CMK (cell line): ENCODE measurements at regions not wholly inside any gene's neighbourhood (a gene's known extent, or its start where the extent isn't known, plus 50 kb on each side); places are given as distances from the start of the nearest gene placed in this dataset.

Source experiments
- DNase-seq: peaks from one replicate; pipeline ENCODE4 v3.0.0-alpha.2; 2010; ENCODE audit warnings: low read depth

GRCh38 chr6:40796260-40797221 is 209.4 kb upstream of the LRFN2 start:
- no peak for DNase-seq

DNA sequence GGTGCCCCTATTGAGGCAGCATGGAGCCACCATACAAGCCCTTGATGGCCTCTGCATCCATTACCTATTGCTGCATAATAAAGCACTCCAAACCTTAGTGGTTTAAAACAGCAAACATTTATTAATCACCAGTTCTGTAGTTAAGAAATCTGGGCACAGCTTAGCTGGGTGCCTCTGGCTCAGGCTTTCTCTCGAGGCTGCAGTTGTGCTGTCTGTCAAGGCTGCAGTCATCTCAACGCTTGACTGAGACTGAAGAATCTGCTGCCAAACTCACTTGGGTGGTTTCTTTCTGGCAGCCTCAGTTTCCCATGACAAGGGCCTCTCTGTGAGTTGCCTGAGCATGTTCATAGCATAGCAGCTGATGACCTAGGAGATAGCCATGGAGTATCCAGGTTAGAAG is 207.4 kb upstream of the LRFN2 start:
- no peak for DNase-seq

- no peak for DNase-seq
These were observed 205.0 kb upstream of the LRFN2 start for GRCh38 chr6:40792183-40792582.

GRCh38 chr6:40791004-40791403 is 203.8 kb upstream of the LRFN2 start:
- DNase-seq, result no peak

DNA sequence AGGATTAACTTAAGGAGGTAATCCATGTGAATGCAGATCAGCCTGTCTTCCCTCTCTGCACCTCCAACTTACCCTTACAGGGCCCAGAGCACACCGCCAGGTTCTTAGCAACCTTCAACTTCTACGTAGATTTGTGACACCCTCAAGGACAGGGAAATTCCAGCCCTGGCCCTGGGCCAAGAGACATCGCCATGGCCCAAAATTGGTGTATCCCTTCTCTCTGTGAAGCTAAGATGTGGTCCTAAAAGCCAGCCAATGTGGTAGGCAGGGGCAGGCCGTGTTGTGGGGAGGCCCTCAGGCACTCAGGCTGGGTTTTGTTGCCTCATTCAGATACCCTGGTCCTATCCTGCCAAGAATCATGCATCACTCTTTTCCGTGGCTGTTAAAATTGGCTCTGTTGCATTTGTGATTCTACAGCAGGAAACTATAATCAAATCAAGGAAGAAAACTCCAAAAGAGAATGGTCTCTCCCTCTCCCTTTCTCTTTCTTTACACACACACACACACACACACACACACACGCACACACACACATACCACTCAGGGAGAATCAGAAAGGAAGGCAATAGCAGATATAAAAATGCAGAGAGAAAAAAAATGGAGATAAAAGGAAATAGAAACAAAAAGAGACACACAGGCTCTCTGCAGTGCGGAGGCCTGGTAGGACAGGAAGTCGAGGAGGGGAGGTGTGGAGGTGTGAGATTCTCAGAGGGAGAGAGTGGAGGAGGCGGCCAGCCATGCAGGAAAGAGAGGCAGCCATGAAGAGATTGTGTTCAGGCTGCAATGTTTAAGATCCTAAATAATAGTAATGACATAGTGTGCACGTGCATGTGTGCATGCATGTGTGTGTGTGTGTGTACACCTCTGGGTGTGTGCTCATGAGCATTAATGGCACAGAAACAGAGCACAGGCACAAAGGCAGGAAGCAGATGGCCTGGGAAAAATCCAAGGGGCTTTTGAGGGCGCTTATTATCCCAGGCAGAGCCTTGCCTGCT is 201.8 kb upstream of the LRFN2 start:
- DNase-seq, result no peak

DNA sequence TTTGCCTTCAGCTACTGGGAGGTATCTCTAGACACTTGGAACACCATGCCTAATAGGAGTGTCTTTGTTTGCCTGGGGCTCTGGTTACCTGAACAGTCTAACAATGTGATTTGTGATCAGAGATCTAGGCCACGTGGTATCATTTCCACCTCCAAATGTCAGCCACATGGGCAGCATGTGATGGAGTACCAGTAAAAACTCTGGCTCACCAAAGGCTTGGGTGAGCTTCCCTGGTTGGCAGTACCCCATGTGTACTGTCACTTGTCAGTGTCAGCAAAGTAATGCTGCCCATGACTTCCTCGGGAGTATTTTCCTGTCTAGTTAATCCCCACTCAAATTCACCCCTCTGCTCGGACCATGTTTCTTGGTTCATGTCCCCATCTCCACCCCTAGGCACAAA is 195.2 kb upstream of the LRFN2 start:
- DNase-seq, result no peak

GRCh38 chr6:40780637-40781036 is 193.5 kb upstream of the LRFN2 start:
- no peak for DNase-seq

GRCh38 chr6:40779409-40779808 is 192.2 kb upstream of the LRFN2 start:
- no peak for DNase-seq

DNA sequence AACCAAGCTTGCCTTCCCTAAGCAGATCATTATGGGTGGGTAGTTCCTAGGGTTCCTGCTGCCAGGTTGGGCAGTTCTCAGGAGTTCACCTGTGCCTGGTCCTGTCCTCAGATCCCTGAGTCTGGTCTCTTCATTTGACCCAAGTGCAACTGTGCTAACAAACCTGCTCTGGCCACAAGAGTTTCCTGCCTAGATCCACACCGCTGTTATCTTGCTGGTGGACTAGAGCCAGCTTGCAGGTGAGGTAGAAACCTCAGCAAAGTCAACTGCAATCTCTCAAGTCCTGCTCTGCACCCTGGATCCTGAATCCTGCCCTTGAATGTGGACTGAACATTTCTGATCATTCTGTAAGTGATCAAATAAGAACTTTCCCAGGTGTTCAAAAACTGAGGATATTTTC is 191.8 kb upstream of the LRFN2 start:
- no peak for DNase-seq

GRCh38 chr6:40778196-40778595 is 191.0 kb upstream of the LRFN2 start:
- DNase-seq, result no peak

DNA sequence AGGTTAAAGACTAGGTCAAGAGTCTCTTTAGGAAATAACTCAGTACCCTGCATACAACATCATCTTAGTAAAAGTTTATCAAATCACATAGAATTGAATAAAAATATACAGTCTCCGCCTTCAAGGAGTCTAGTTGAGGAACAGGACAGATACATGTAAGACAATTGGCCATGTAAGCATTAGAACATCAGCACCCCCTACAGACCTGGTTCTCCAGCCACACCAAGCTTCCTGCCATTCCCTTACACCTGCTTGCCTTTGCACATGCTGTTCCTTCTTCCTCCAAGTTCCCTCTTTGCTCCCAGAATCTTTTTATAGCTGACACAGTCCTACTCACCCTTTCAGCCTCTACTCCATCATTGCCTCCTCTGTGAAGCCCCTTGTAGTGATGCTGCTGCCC is 187.8 kb upstream of the LRFN2 start:
- DNase-seq, result no peak

DNA sequence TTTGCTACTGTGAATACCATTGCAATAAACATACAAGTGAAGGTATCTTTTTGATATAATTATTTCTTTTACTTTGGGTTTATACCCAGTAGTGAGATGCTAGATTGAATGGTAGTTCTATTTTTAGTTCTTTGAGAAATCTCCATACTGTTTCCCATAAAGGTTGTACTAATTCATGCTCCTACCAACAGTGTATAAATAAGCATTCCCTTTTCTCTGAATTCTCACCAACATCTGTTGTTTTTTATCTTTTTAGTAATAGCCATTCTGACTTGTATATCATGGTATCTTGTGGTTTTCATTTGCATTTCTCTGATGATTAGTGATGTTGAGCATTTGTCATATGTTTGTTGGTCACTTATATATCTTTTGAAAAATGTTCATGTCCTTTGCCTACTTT is 183.6 kb upstream of the LRFN2 start:
- no peak for DNase-seq

- no peak for DNase-seq
These were observed 177.6 kb upstream of the LRFN2 start for GRCh38 chr6:40764726-40765125.

- DNase-seq, result no peak
These were observed 175.8 kb upstream of the LRFN2 start for GRCh38 chr6:40762981-40763380.

- no peak for DNase-seq
These were observed 173.7 kb upstream of the LRFN2 start for GRCh38 chr6:40760887-40761286.

DNA sequence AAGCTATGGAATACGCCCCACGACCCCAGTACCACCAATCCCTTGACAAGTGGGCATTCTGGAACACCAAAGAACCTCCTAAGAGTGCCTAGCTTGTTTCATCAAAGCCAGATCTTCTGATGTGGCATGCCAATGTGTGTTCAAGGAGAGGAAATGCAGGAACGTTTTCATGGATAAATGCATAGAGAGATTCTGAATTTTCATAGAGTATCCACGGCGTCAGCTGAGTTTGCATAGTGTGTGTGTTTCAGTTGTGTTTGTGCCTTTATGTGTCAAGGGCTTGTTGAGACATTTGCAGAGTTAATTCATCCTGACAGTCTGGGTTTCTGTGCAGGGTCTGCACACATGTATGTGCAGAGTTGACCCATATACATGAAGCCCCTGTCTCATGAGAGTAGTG is 172.7 kb upstream of the LRFN2 start:
- no peak for DNase-seq

DNA sequence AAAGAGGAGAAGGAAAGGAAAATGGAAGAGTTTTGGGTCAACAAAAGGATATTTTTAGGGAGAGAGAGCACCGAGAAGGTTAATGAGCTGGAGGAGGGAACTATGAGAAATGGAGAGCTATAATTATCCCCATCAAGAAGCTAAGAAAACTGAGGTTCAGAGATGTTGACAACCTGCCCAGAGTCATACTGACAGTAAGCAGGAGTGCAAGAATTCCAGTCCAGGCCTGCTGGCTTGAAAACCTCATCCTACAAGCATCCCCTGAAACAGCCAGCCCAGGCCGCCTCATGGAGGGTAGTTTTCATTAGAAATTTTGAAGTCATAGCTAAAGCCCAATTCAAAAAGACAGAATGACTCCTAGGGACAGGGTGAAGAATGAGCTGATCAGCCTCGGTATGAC is 172.1 kb upstream of the LRFN2 start:
- no peak for DNase-seq

DNA sequence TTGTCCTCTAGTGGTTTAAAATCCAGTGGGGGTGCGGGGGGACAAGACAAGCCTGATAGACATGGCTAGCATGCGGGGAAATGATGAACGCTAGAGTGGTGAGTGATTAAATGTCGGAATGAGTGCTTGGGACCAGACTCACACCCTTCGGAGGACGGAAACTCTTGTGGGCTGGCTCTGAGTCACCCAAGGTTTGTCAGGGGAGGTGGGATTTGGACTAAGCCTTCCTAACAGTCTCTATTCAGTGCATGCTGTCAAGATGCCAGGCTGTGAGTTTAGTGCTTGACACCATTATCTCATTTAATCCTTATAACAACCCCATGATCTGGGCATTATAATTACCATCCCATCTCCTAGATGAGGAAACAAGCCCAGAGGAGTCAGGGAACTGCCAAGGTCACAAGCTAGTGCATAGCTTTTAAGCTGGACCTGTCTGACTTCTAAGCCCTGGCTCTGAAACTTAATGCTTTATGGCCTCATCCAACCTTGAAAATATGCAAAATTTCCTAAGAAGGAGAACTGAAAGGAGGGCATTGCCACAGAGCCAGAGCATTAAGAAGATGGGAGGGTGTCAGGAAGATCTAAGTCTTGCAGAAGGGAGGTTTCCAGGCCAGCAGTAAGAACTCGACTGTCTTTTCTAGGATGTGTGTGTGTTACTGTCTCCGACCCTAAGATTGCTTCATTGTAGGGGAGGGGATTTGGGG is 168.7 kb upstream of the LRFN2 start:
- no peak for DNase-seq

- DNase-seq, result no peak
These were observed 168.0 kb upstream of the LRFN2 start for GRCh38 chr6:40755046-40755681.

DNA sequence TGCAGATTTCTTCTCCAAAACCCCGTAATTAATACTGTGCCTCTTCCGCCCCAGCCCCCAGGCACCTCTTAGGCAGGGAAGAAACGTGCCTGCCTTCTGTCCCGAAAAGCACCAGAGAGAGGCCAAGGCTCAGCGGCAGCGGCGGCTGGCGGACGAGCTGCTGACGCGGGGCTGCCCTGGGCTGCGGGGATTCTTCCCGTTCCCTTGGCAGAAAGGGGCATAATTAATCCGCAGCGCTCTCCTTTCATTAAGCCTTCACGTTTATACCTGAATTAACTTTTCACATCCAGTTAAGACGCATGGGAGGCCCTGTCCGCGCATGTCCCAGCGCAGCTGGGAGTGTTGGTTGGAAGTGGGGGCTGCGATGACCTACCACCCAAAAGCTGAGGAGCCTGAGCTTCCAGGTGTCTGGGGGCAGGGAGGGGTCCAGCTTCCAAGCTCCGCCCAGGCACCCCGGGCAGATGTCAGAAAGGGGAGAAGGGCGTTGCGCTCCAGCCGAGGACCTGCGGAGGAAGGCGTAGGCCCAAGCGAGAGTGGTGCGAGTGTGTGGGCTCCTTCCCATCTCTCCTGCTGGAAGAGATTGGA is 167.4 kb upstream of the LRFN2 start:
- no peak for DNase-seq
